ENCODE measurements at regions not wholly inside any gene's neighbourhood (a gene's known extent, or its start where the extent isn't known, plus 50 kb on each side); places are given as distances from the start of the nearest gene placed in this dataset.
"Not testable (repeated sequence)": the region's sequence is repeated elsewhere in the genome, so short reads cannot be mapped to it uniquely, and the experiment has no call there.

DNA sequence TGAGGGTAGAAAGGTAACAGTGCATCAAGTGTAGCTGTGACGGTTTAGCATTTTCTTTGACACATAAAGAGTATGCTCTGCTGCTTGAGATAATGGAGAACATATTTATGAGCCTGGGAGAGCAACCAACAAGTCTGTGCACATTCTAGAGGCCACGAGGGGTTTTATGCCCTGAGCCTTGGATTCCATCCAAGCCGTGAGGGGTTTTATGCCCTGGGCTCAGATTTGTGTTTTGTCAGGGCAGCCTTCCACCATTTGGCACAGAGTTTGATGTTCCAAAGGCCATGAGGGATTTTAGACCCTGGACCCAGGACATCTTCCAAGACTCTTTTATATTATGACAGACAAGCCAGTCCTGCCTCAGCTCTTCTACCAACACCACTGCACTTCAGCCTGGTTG lies 106.4 kb downstream of the ZNF486 start:
- ChIA-PET CTCF (interaction anchor here (0.5 kb wide), 1 partner anchor 337 kb away, joined by 3 read pairs; no protein-coding TSS in a partner anchor), POLR2A (no interaction called here)
- Histone ChIP-seq H3K9me3 (ENCODE audit: control insufficient read depth, insufficient read depth, low read depth, low read length) (no peaks in the 10 kb centered on the region), H3K27ac (ENCODE audit: extremely low read depth, low read depth, low read length) (no peak overlapping the region), H3K4me1 (ENCODE audit: control insufficient read depth, insufficient read depth, low read length) (no peaks in the 10 kb centered on the region), H3K36me3 (ENCODE audit: control insufficient read depth in 2 of 2, insufficient read depth in 1 of 2, low read length in 2 of 2) (no peaks in the 10 kb centered on the region), H3K4me3 (ENCODE audit: low read depth, low read length) (no peak overlapping the region)
- TF ChIP-seq REST (tag by site-specific recombination; IDR thresholded peaks at IDR 0.05) (no peak), ZNF2 (tag by site-specific recombination; IDR thresholded peaks at IDR 0.05) (no peak), KLF7 (tag by site-specific recombination; IDR thresholded peaks at IDR 0.05; ENCODE audit: borderline replicate concordance) (no peak), MZF1 (tag by site-specific recombination; IDR thresholded peaks at IDR 0.05; ENCODE audit: borderline replicate concordance) (no peak), ZNF341 (tag by site-specific recombination; IDR thresholded peaks at IDR 0.05; ENCODE audit: low read depth) (no peak), ZNF16 (tag by site-specific recombination; IDR thresholded peaks at IDR 0.05; ENCODE audit: low read depth) (no peak), ZNF23 (tag by site-specific recombination; IDR thresholded peaks at IDR 0.05; ENCODE audit: borderline replicate concordance) (no peak), ZNF112 (tag by site-specific recombination; IDR thresholded peaks at IDR 0.05) (no peak), ZNF248 (tag by site-specific recombination; IDR thresholded peaks at IDR 0.05) (no peak), PRDM2 (tag by site-specific recombination; IDR thresholded peaks at IDR 0.05; ENCODE audit: borderline replicate concordance) (no peak), ZNF24 (tag by site-specific recombination; IDR thresholded peaks at IDR 0.05) (no peak), ZNF792 (tag by site-specific recombination; IDR thresholded peaks at IDR 0.05) (no peak), KLF9 (tag by site-specific recombination; IDR thresholded peaks at IDR 0.05; ENCODE audit: low read depth) (no peak), ZNF473 (tag by site-specific recombination; IDR thresholded peaks at IDR 0.05) (no peak)

- H3K9me3 ChIP-seq (ENCODE audit: control insufficient read depth, insufficient read depth, low read depth, low read length); H3K36me3 ChIP-seq (ENCODE audit: control insufficient read depth in 2 of 2, insufficient read depth in 1 of 2, low read length in 2 of 2); CTCF ChIA-PET; POLR2A ChIA-PET; H3K4me3 ChIP-seq (ENCODE audit: low read depth, low read length); H3K4me1 ChIP-seq (ENCODE audit: control insufficient read depth, insufficient read depth, low read length); H3K27ac ChIP-seq (ENCODE audit: extremely low read depth, low read depth, low read length): not testable (repeated sequence)
Measured at GRCh38 chr19:20272627-20273010, 105.6 kb downstream of the ZNF486 start.

DNA sequence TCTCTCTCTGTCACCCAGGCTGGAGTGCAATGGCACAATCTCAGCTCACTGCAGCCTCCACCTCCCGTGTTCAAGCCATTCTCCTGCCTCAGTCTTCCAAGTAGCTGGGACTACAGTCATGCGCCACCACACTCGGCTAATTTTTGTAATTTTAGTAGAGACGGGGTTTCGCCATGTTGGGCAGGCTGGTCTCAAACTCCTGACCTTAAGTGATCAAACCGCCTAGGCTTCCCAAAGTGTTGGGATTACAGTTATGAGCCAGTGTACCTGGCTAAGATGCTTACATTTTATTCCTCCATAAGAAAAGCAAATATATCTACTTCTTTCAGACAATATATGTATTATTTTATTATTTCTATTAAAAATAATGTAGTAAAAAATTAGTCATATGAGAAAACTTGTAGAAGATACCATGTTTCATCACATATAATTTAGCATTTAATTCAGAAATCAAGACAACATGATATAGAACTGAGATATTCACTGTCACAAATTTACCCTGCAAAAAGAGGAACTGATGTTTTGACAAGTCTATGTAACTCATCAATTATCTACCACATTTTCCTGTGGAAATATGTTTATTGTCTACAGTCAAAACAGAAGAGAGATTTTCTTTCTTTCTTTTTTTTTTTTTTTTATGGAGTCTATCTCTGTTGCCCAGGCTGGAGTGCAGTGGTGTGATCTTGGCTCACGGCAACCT lies 105.1 kb downstream of the ZNF486 start:
- H3K9me3 ChIP-seq (ENCODE audit: control insufficient read depth, insufficient read depth, low read depth, low read length); POLR2A ChIA-PET; H3K36me3 ChIP-seq (ENCODE audit: control insufficient read depth in 2 of 2, insufficient read depth in 1 of 2, low read length in 2 of 2); CTCF ChIA-PET; H3K4me3 ChIP-seq (ENCODE audit: low read depth, low read length); H3K27ac ChIP-seq (ENCODE audit: extremely low read depth, low read depth, low read length); H3K4me1 ChIP-seq (ENCODE audit: control insufficient read depth, insufficient read depth, low read length): not testable (repeated sequence)

Data from HEK293 (cell line).